Motor neuron (in vitro differentiated cells): ENCODE measurements at regions not wholly inside any gene's neighbourhood (a gene's known extent, or its start where the extent isn't known, plus 50 kb on each side); places are given as distances from the start of the nearest gene placed in this dataset.

Experiments
- ATAC-seq, 8 experiments: fragments of 200-7000 bp; cut with Tn5 transposase; replicated peaks in 6 of 8; 2 replicates each; pipeline ENCODE4 v1.8.0; 2021; ENCODE audit warnings: mild to moderate bottlenecking in 8 of 8, moderate library complexity in 8 of 8
- H3K27ac ChIP-seq, 2 donors: fragments of 250-450 bp; sonication (Bioruptor Pico); 2 replicates each; pipeline ENCODE4 v1.9.0; 2021; ENCODE audit warnings: antibody characterized with exemption in 2 of 2, mild to moderate bottlenecking in 2 of 2, moderate library complexity in 1 of 2
- H3K4me1 ChIP-seq, 2 donors: fragments of 250-450 bp; sonication (Bioruptor Pico); replicated peaks in 1 of 2; 2 replicates each; pipeline ENCODE4 v1.6.1; 2021; ENCODE audit warnings: antibody characterized with exemption in 2 of 2, mild to moderate bottlenecking in 2 of 2, moderate library complexity in 1 of 2
- H3K4me3 ChIP-seq, 5 donors: fragments of 250-450 bp; sonication (Bioruptor Pico); 2 replicates each; pipeline ENCODE4 v1.9.0; 2021; ENCODE audit warnings: antibody characterized with exemption in 5 of 5, mild to moderate bottlenecking in 5 of 5, moderate library complexity in 4 of 5
- WGBS, 10 experiments: fragments of 450-650 bp; shearing (Covaris generic); methylation state at CpG; one replicate each; pipeline ENCODE4 v1.0.0; 2022; 5-methylcytosine and 5-hydroxymethylcytosine counted together
- in situ Hi-C, 9 experiments: fragments of 400-800 bp; cut with MboI; loops; one replicate each; pipeline ENCODE4 v1.15.0; 2021; ENCODE audit warnings: low sequenced_read_pairs in 9 of 9, low pct_unique_long_range_greater_than_20kb in 2 of 9; ENCODE audit not compliant: unreplicated experiment in 9 of 9

GRCh38 chr5:18097817-18098216 lies 463.6 kb downstream of the TAF11L14 start:
- Histone ChIP-seq H3K27ac (no peak overlapping the region), H3K4me1 (peaks cover 20 to 37% of the 10 kb centered on the region in 2 donors), H3K4me3 (no peak overlapping the region)
- in situ Hi-C loops: no loop called here
- 13 to 100% (median 49%) methylated on average over 2 to 5 of the region's 5 CpGs; no CpG with 5 or more reads in 2 of the 10 experiments for WGBS, 10 experiments
- no peak for ATAC-seq

GRCh38 chr5:18098691-18099090 lies 464.4 kb downstream of the TAF11L14 start:
- peaks cover 20 to 37% of the 10 kb centered on the region in 2 donors for H3K4me1 ChIP-seq
- in situ Hi-C loops: no loop called here
- WGBS, 10 experiments: 0 to 55% (median 0%) methylated on average over 1 to 2 of the region's 2 CpGs; no CpG with 5 or more reads in 1 of the 10 experiments
- ATAC-seq: peak in 5 of 8 experiments; percentile 49 to 74 (median 53)
- no peak overlapping the region for H3K4me3 ChIP-seq
- H3K27ac ChIP-seq: no peak overlapping the region

GRCh38 chr5:18099261-18099660 lies 465.0 kb downstream of the TAF11L14 start:
- Histone ChIP-seq H3K27ac (no peak overlapping the region), H3K4me3 (no peak overlapping the region), H3K4me1 (peaks cover 20 to 37% of the 10 kb centered on the region in 2 donors)
- in situ Hi-C loops: no loop called here
- WGBS, 10 experiments: 0 to 57% (median 17%) methylated on average over 1 to 2 of the region's 2 CpGs; no CpG with 5 or more reads in 1 of the 10 experiments
- peak in 1 of 8 experiments; percentile 20 for ATAC-seq

GRCh38 chr5:18101532-18101931 lies 467.3 kb downstream of the TAF11L14 start:
- in situ Hi-C loops: loop anchor here in 2 of 9 experiments (25.0 kb wide), 2 partner anchors 186 to 889 kb away; partner anchors contain the start of gene BASP1 (in 2 of the 2)
- no peak for ATAC-seq
- H3K4me3 ChIP-seq: no peak overlapping the region
- peaks cover 20 to 37% of the 10 kb centered on the region in 2 donors for H3K4me1 ChIP-seq
- no peak overlapping the region for H3K27ac ChIP-seq

GRCh38 chr5:18102733-18103132 lies 468.5 kb downstream of the TAF11L14 start:
- 0 to 86% (median 59%) methylated on average over 1 of the region's 1 CpG; no CpG with 5 or more reads in 1 of the 10 experiments for WGBS, 10 experiments
- Histone ChIP-seq H3K27ac (no peak overlapping the region), H3K4me1 (peaks cover 20 to 36% of the 10 kb centered on the region in 2 donors), H3K4me3 (no peak overlapping the region)
- in situ Hi-C loops: loop anchor here in 2 of 9 experiments (25.0 kb wide), 2 partner anchors 185 to 890 kb away; partner anchors contain the start of gene BASP1 (in 2 of the 2)
- ATAC-seq: no peak

- H3K4me1 ChIP-seq: peaks cover 0 to 9% of the 10 kb centered on the region in 2 donors
- WGBS, 10 experiments: 0 to 100% (median 83%) methylated on average over 1 of the region's 1 CpG; no CpG with 5 or more reads in 4 of the 10 experiments
- in situ Hi-C loops: loop anchor here in 2 of 9 experiments (25.0 kb wide), 2 partner anchors 182 to 893 kb away; partner anchors contain the start of gene BASP1 (in 2 of the 2)
- no peak for ATAC-seq
- H3K27ac ChIP-seq: no peak overlapping the region
- no peak overlapping the region for H3K4me3 ChIP-seq
Observed at GRCh38 chr5:18105449-18105848, 471.2 kb downstream of the TAF11L14 start.

- in situ Hi-C loops: loop anchor here in 3 of 9 experiments (10.0 to 25.0 kb wide), 3 partner anchors 175 to 900 kb away; partner anchors contain the start of gene BASP1 (in 3 of the 3)
Observed at GRCh38 chr5:18111906-18112465, 477.7 kb downstream of the TAF11L14 start.

GRCh38 chr5:18113721-18114120 lies 479.5 kb downstream of the TAF11L14 start:
- H3K4me3 ChIP-seq: no peak overlapping the region
- 0 to 100% (median 67%) methylated on average over 1 to 3 of the region's 3 CpGs; no CpG with 5 or more reads in 1 of the 10 experiments for WGBS, 10 experiments
- no peak overlapping the region for H3K27ac ChIP-seq
- peak in 1 of 8 experiments; percentile 22 for ATAC-seq
- in situ Hi-C loops: loop anchor here in 3 of 9 experiments (10.0 to 25.0 kb wide), 3 partner anchors 174 to 901 kb away; partner anchors contain the start of gene BASP1 (in 3 of the 3)
- peaks cover 17 to 36% of the 10 kb centered on the region in 2 donors for H3K4me1 ChIP-seq

More at GRCh38 chr5:18111906-18112465, 477.7 kb downstream of the TAF11L14 start:
- Histone ChIP-seq H3K4me1 (peaks cover 14 to 24% of the 10 kb centered on the region in 2 donors), H3K27ac (no peak overlapping the region), H3K4me3 (no peak overlapping the region)
- WGBS, 10 experiments: 0 to 95% (median 83%) methylated on average over 3 to 5 of the region's 5 CpGs
- ATAC-seq: no peak

GRCh38 chr5:18114151-18114757 lies 480.0 kb downstream of the TAF11L14 start:
- peak in 5 of 8 experiments; percentile 64 to 81 (median 78) for ATAC-seq
- 0 to 86% (median 62%) methylated on average over 1 to 6 of the region's 6 CpGs for WGBS, 10 experiments
- in situ Hi-C loops: loop anchor here in 3 of 9 experiments (10.0 to 25.0 kb wide), 3 partner anchors 173 to 902 kb away; partner anchors contain the start of gene BASP1 (in 3 of the 3)
- Histone ChIP-seq H3K4me3 (peak overlapping the region in 1 of 5 donors; percentile 1), H3K27ac (peak overlapping the region in 1 of 2 donors; percentile 7), H3K4me1 (peaks cover 17 to 36% of the 10 kb centered on the region in 2 donors)

GRCh38 chr5:18117968-18118367 lies 483.7 kb downstream of the TAF11L14 start:
- Histone ChIP-seq H3K4me1 (peaks cover 17 to 36% of the 10 kb centered on the region in 2 donors), H3K4me3 (no peak overlapping the region), H3K27ac (no peak overlapping the region)
- ATAC-seq: peak in 3 of 8 experiments; percentile 43 to 77 (median 47)
- in situ Hi-C loops: loop anchor here in 3 of 9 experiments (10.0 to 25.0 kb wide), 3 partner anchors 169 to 906 kb away; partner anchors contain the start of gene BASP1 (in 3 of the 3)
- WGBS, 10 experiments: 0 to 83% (median 69%) methylated on average over 1 to 2 of the region's 2 CpGs; no CpG with 5 or more reads in 2 of the 10 experiments

- in situ Hi-C loops: loop anchor here in 3 of 9 experiments (10.0 to 25.0 kb wide), 3 partner anchors 168 to 907 kb away; partner anchors contain the start of gene BASP1 (in 3 of the 3)
- peaks cover 14 to 31% of the 10 kb centered on the region in 2 donors for H3K4me1 ChIP-seq
- ATAC-seq: no peak
Observed at GRCh38 chr5:18119156-18119785, 485.0 kb downstream of the TAF11L14 start.

GRCh38 chr5:18141222-18141621 lies 507.0 kb downstream of the TAF11L14 start:
- ATAC-seq: peak in 5 of 8 experiments; percentile 74 to 99 (median 97)
- in situ Hi-C loops: no loop called here
- Histone ChIP-seq H3K4me3 (no peak overlapping the region), H3K27ac (no peak overlapping the region), H3K4me1 (peaks cover 2 to 30% of the 10 kb centered on the region in 2 donors)

More at GRCh38 chr5:18119156-18119785, 485.0 kb downstream of the TAF11L14 start:
- Histone ChIP-seq H3K27ac (no peak overlapping the region), H3K4me3 (no peak overlapping the region)
- WGBS, 10 experiments: 0 to 100% (median 68%) methylated on average over 1 to 9 of the region's 11 CpGs; no CpG with 5 or more reads in 4 of the 10 experiments
